Upper lobe of right lung (tissue), 1 donor: ENCODE measurements at regions not wholly inside any gene's neighbourhood (a gene's known extent, or its start where the extent isn't known, plus 50 kb on each side); places are given as distances from the start of the nearest gene placed in this dataset.

Experiments
- ATAC-seq: fragments of 200-7000 bp; cut with Tn5 transposase; one replicate; pipeline ENCODE4 v1.9.1; 2020; ENCODE audit warnings: mild to moderate bottlenecking, moderate library complexity
- DNase-seq: peaks from one replicate; pipeline ENCODE4 v3.0.0-alpha.2; 2020
- H3K27ac ChIP-seq: fragments of 200-600 bp; one replicate; pipeline ENCODE4 v1.8.0; 2022
- H3K27me3 ChIP-seq: fragments of 200-600 bp; one replicate; pipeline ENCODE4 v1.8.0; 2022; ENCODE audit warnings: mild to moderate bottlenecking
- H3K36me3 ChIP-seq: fragments of 200-600 bp; one replicate; pipeline ENCODE4 v1.8.0; 2022
- H3K4me1 ChIP-seq: fragments of 200-600 bp; one replicate; pipeline ENCODE4 v1.8.0; 2022
- H3K4me3 ChIP-seq: fragments of 200-600 bp; one replicate; pipeline ENCODE4 v1.8.0; 2022; ENCODE audit warnings: mild to moderate bottlenecking
- H3K9me3 ChIP-seq: fragments of 200-600 bp; one replicate; pipeline ENCODE4 v1.8.0; 2022
- CTCF ChIP-seq: fragments of 200-600 bp; IDR thresholded peaks from one replicate; pipeline ENCODE4 v1.8.0; 2022; ENCODE audit warnings: antibody characterized with exemption
- intact Hi-C: fragments of 100-400 bp; cut with DNase I; formaldehyde crosslinking; loops from one replicate; pipeline ENCODE4 v1.11.0; 2022
- donor health status: DM: no; HTN: yes; CAD: no; lungs with severe emphysema.

- H3K4me1 ChIP-seq, result no peaks in the 10 kb centered on the region
- TF ChIP-seq CTCF, result no peak
- DNase-seq (no peak), ATAC-seq (no peak)
- intact Hi-C loops, result no loop called here
- no peaks in the 10 kb centered on the region for H3K27me3 ChIP-seq
- H3K4me3 ChIP-seq, result no peak overlapping the region
- H3K9me3 ChIP-seq, result no peaks in the 10 kb centered on the region
- H3K36me3 ChIP-seq, result no peaks in the 10 kb centered on the region
- H3K27ac ChIP-seq, result no peak overlapping the region
Observed at GRCh38 chr18:14905350-14905749, 157.4 kb downstream of the ANKRD30B start.

GRCh38 chr18:14905979-14906378 is 158.0 kb downstream of the ANKRD30B start:
- intact Hi-C loops, result no loop called here
- TF ChIP-seq CTCF, result no peak
- no peaks in the 10 kb centered on the region for H3K36me3 ChIP-seq
- ATAC-seq, result no peak
- no peak overlapping the region for H3K27ac ChIP-seq
- H3K4me1 ChIP-seq, result no peaks in the 10 kb centered on the region
- H3K4me3 ChIP-seq, result no peak overlapping the region
- no peak for DNase-seq
- H3K27me3 ChIP-seq, result no peaks in the 10 kb centered on the region
- no peaks in the 10 kb centered on the region for H3K9me3 ChIP-seq

- H3K9me3 ChIP-seq, result no peaks in the 10 kb centered on the region
- H3K27me3 ChIP-seq, result no peaks in the 10 kb centered on the region
- no peaks in the 10 kb centered on the region for H3K36me3 ChIP-seq
- intact Hi-C loops, result no loop called here
- no peak for DNase-seq
- peak; percentile 17 for ATAC-seq
- TF ChIP-seq CTCF, result no peak
- no peak overlapping the region for H3K4me3 ChIP-seq
- no peaks in the 10 kb centered on the region for H3K4me1 ChIP-seq
- H3K27ac ChIP-seq, result no peak overlapping the region
Observed at GRCh38 chr18:14907420-14907819, 159.4 kb downstream of the ANKRD30B start.

- H3K4me1 ChIP-seq, result no peaks in the 10 kb centered on the region
- ATAC-seq (no peak), DNase-seq (no peak)
- TF ChIP-seq CTCF, result no peak
- H3K36me3 ChIP-seq, result no peaks in the 10 kb centered on the region
- intact Hi-C loops, result no loop called here
- H3K4me3 ChIP-seq, result no peak overlapping the region
- H3K27me3 ChIP-seq, result no peaks in the 10 kb centered on the region
- H3K9me3 ChIP-seq, result no peaks in the 10 kb centered on the region
- no peak overlapping the region for H3K27ac ChIP-seq
Observed at GRCh38 chr18:14908541-14908940, 160.6 kb downstream of the ANKRD30B start.

- H3K9me3 ChIP-seq, result no peaks in the 10 kb centered on the region
- no peak for TF ChIP-seq CTCF
- no peak overlapping the region for H3K27ac ChIP-seq
- DNase-seq (no peak), ATAC-seq (no peak)
- H3K27me3 ChIP-seq, result no peaks in the 10 kb centered on the region
- intact Hi-C loops, result no loop called here
- no peak overlapping the region for H3K4me3 ChIP-seq
- no peaks in the 10 kb centered on the region for H3K4me1 ChIP-seq
- H3K36me3 ChIP-seq, result no peaks in the 10 kb centered on the region
Observed at GRCh38 chr18:14912967-14913366, 165.0 kb downstream of the ANKRD30B start.

GRCh38 chr18:14914121-14914520 is 166.1 kb downstream of the ANKRD30B start:
- intact Hi-C loops, result no loop called here
- no peaks in the 10 kb centered on the region for H3K27me3 ChIP-seq
- no peaks in the 10 kb centered on the region for H3K9me3 ChIP-seq
- TF ChIP-seq CTCF, result no peak
- no peak overlapping the region for H3K27ac ChIP-seq
- H3K4me3 ChIP-seq, result no peak overlapping the region
- no peak for ATAC-seq
- H3K36me3 ChIP-seq, result no peaks in the 10 kb centered on the region
- DNase-seq, result no peak
- no peaks in the 10 kb centered on the region for H3K4me1 ChIP-seq
